ENCODE measurements at regions not wholly inside any gene's neighbourhood (a gene's known extent, or its start where the extent isn't known, plus 50 kb on each side); places are given as distances from the start of the nearest gene placed in this dataset.

DNA sequence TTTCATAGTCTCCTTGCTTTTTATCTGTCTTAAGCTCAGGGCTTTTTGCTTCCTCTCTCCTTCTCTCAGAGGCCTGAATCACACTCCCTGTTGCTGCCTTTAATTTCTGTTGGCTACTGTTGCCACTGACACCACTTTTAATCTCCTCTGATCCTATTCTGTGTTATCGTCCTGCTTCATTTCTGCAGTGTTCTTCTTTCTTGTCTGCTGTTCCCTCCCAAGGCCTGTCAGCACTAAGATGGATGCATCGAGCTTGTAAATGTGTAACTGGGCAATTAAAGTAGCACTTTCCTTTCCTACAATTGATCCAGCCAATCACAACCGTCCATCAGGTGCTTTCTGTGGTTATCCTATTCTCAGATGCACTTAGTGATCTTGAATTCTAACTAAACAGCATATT is 71.3 kb upstream of the VEPH1 start:
- ChIA-PET CTCF (interaction anchor here (2.4 to 2.9 kb wide), 3 partner anchors 32 to 370 kb away, joined by 9 to 103 read pairs (median 16); no protein-coding TSS in a partner anchor), POLR2A (no interaction called here), RAD21 (ENCODE audit: low non-redundant PET in 1 of 2, low total read pairs in 2 of 2, uncharacterized antibody in 2 of 2, unreplicated experiment in 2 of 2) (no interaction called here)
- TF ChIP-seq JUND (IDR thresholded peaks at IDR 0.05), result no peak
- Histone ChIP-seq H3K27me3 (ENCODE audit: insufficient read depth, low read length) (no peaks in the 10 kb centered on the region), H3K36me3 (ENCODE audit: control insufficient read depth in 1 of 2, insufficient read depth in 2 of 2, low read length in 2 of 2) (no peaks in the 10 kb centered on the region), H3K4me2 (ENCODE audit: low read length) (no peak overlapping the region), H3K79me2 (ENCODE audit: insufficient read depth, low read length) (no peaks in the 10 kb centered on the region), H4K20me1 (ENCODE audit: insufficient read depth) (no peaks in the 10 kb centered on the region), H3K4me1 (ENCODE audit: control insufficient read depth in 1 of 2, insufficient read depth in 2 of 2, low read length in 2 of 2) (no peaks in the 10 kb centered on the region), H3K4me3 (replicated peaks in 1 of 2; ENCODE audit: low read depth in 1 of 2, low read length in 2 of 2) (no peak overlapping the region), H3K9me3 (ENCODE audit: control insufficient read depth in 1 of 2, insufficient read depth in 1 of 2, low read depth in 1 of 2, low read length in 2 of 2) (no peaks in the 10 kb centered on the region), H3K27ac (ENCODE audit: low read depth, low read length) (no peak overlapping the region), H2AFZ (ENCODE audit: low read depth, low read length, poor library complexity, severe bottlenecking) (no peak overlapping the region), H3K9me2 (ENCODE audit: insufficient read depth) (no peaks in the 10 kb centered on the region), H3K9ac (ENCODE audit: low read length) (no peak overlapping the region)
- DNase-seq (ENCODE audit: low read depth, low spot score) (no peak), ATAC-seq (no peak)
- intact Hi-C loops (cut with micrococcal nuclease), result no loop called here
- BruUV-seq (replicated peaks), result no TSS peak

DNA sequence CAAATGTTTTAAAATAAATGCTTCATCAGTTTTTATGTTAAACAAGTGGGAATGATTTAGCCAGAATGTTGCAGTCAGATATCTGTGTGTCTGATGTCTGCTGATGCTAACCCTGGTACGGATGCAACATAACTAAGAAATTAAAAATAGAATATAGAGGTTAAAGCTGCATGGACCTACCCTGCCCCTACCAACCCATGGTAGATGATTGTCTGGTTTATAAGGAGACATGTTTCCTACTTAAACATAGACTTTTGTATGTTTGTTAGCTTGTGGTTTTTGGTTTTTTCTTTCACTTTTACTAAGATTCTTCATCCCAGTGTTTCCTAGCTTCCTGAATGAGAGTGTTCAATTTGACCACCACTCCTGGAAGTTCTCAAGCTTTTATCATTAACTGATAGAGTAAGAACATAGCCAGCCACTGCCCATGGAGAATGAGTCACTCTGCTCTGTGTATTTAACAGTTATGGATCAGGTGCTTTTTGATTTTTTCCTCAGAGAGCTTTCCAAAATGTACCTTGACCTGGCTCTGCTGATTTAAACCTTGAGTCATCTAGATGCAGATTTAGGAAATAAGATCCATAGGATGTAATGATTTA is 70.7 kb upstream of the VEPH1 start:
- H3K36me3 ChIP-seq (ENCODE audit: control insufficient read depth in 1 of 2, insufficient read depth in 2 of 2, low read length in 2 of 2), result no peaks in the 10 kb centered on the region
- H3K79me2 ChIP-seq (ENCODE audit: insufficient read depth, low read length), result no peaks in the 10 kb centered on the region
- TF ChIP-seq JUND (IDR thresholded peaks at IDR 0.05) (no peak), EZH2phosphoT487 (IDR thresholded peaks at IDR 0.05; ENCODE audit: borderline replicate concordance) (no peak), CBX3 (IDR thresholded peaks at IDR 0.05; ENCODE audit: low read depth) (no peak), POLR2AphosphoS5 (IDR thresholded peaks at IDR 0.05; ENCODE audit: low read depth, low read length) (no peak), CEBPB (IDR thresholded peaks at IDR 0.05; ENCODE audit: low read depth) (no peak), SIN3A (IDR thresholded peaks at IDR 0.05; ENCODE audit: low read depth) (no peak), POLR2A (IDR thresholded peaks at IDR 0.05; ENCODE audit: borderline replicate concordance, extremely low read depth, insufficient read depth, insufficient read length) (no peak), RAD21 (IDR thresholded peaks at IDR 0.05; ENCODE audit: low read depth) (no peak)
- TF ChIP-seq, protein P1, sequence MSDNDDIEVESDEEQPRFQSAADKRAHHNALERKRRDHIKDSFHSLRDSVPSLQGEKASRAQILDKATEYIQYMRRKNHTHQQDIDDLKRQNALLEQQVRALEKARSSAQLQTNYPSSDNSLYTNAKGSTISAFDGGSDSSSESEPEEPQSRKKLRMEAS (IDR thresholded peaks at IDR 0.05), result no peak
- TF ChIP-seq, protein P2, sequence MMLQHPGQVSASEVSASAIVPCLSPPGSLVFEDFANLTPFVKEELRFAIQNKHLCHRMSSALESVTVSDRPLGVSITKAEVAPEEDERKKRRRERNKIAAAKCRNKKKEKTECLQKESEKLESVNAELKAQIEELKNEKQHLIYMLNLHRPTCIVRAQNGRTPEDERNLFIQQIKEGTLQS (IDR thresholded peaks at IDR 0.05), result no peak
- TF ChIP-seq, protein P3, sequence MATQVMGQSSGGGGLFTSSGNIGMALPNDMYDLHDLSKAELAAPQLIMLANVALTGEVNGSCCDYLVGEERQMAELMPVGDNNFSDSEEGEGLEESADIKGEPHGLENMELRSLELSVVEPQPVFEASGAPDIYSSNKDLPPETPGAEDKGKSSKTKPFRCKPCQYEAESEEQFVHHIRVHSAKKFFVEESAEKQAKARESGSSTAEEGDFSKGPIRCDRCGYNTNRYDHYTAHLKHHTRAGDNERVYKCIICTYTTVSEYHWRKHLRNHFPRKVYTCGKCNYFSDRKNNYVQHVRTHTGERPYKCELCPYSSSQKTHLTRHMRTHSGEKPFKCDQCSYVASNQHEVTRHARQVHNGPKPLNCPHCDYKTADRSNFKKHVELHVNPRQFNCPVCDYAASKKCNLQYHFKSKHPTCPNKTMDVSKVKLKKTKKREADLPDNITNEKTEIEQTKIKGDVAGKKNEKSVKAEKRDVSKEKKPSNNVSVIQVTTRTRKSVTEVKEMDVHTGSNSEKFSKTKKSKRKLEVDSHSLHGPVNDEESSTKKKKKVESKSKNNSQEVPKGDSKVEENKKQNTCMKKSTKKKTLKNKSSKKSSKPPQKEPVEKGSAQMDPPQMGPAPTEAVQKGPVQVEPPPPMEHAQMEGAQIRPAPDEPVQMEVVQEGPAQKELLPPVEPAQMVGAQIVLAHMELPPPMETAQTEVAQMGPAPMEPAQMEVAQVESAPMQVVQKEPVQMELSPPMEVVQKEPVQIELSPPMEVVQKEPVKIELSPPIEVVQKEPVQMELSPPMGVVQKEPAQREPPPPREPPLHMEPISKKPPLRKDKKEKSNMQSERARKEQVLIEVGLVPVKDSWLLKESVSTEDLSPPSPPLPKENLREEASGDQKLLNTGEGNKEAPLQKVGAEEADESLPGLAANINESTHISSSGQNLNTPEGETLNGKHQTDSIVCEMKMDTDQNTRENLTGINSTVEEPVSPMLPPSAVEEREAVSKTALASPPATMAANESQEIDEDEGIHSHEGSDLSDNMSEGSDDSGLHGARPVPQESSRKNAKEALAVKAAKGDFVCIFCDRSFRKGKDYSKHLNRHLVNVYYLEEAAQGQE (IDR thresholded peaks at IDR 0.05; ENCODE audit: low read depth), result no peak
- ATAC-seq (no peak), DNase-seq (ENCODE audit: low read depth, low spot score) (no peak)
- H3K9ac ChIP-seq (ENCODE audit: low read length), result no peak overlapping the region
- H3K27me3 ChIP-seq (ENCODE audit: insufficient read depth, low read length), result no peaks in the 10 kb centered on the region
- H4K20me1 ChIP-seq (ENCODE audit: insufficient read depth), result no peaks in the 10 kb centered on the region
- CTCF ChIA-PET, result interaction anchor here (2.4 to 2.9 kb wide), 3 partner anchors 32 to 369 kb away, joined by 9 to 103 read pairs (median 16); no protein-coding TSS in a partner anchor
- POLR2A ChIA-PET, result no interaction called here
- H3K9me2 ChIP-seq (ENCODE audit: insufficient read depth), result no peaks in the 10 kb centered on the region
- no peak overlapping the region for H3K27ac ChIP-seq (ENCODE audit: low read depth, low read length)
- no TSS peak for BruUV-seq (replicated peaks)
- H3K9me3 ChIP-seq (ENCODE audit: control insufficient read depth in 1 of 2, insufficient read depth in 1 of 2, low read depth in 1 of 2, low read length in 2 of 2), result no peaks in the 10 kb centered on the region
- no peak overlapping the region for H3K4me2 ChIP-seq (ENCODE audit: low read length)
- H2AFZ ChIP-seq (ENCODE audit: low read depth, low read length, poor library complexity, severe bottlenecking), result no peak overlapping the region
- RAD21 ChIA-PET (ENCODE audit: low non-redundant PET in 1 of 2, low total read pairs in 2 of 2, uncharacterized antibody in 2 of 2, unreplicated experiment in 2 of 2), result no interaction called here
- no peak overlapping the region for H3K4me3 ChIP-seq (replicated peaks in 1 of 2; ENCODE audit: low read depth in 1 of 2, low read length in 2 of 2)
- intact Hi-C loops (cut with micrococcal nuclease), result loop anchor here (2.0 kb wide), 1 partner anchor 369 kb away; no protein-coding TSS in a partner anchor
- H3K4me1 ChIP-seq (ENCODE audit: control insufficient read depth in 1 of 2, insufficient read depth in 2 of 2, low read length in 2 of 2), result no peaks in the 10 kb centered on the region
